HCT116 (cell line): ENCODE measurements at regions not wholly inside any gene's neighbourhood (a gene's known extent, or its start where the extent isn't known, plus 50 kb on each side); places are given as distances from the start of the nearest gene placed in this dataset.

Source experiments
- ATAC-seq: fragments of 200-7000 bp; cut with Tn5 transposase; 2 replicates; pipeline ENCODE4 v1.9.1; 2020; ENCODE audit warnings: mild to moderate bottlenecking, moderate library complexity
- BruUV-seq: library from RNA; stranded (reverse); fragments of 400-500 nt; replicated peaks from 2 replicates; lab custom pipeline; 2021; lab: Mats Ljungman, UMichigan
- CTCF ChIA-PET: fragments of 300-600 bp; sonication (Branson Sonifier 250); formaldehyde crosslinking; loops from one replicate; lab custom pipeline; 2021; ENCODE audit warnings: antibody characterized with exemption; lab: Charles Lee
- POLR2A ChIA-PET: fragments of 300-600, 350-600 bp; sonication (Branson Sonifier 250); formaldehyde crosslinking; loops from one replicate; lab custom pipeline; 2021; ENCODE audit warnings: antibody characterized with exemption; lab: Charles Lee
- RAD21 ChIA-PET, 2 experiments: fragments of 300-600 bp; sonication (Branson Sonifier 250); formaldehyde crosslinking; loops; one replicate each; lab custom pipeline; 2023; ENCODE audit warnings: low total read pairs in 2 of 2; ENCODE audit not compliant: uncharacterized antibody in 2 of 2, unreplicated experiment in 2 of 2, low non-redundant PET in 1 of 2; lab: Charles Lee
- DNase-seq: peaks from one replicate; pipeline ENCODE4 v3.0.0-alpha.2; 2010; ENCODE audit warnings: low read depth, low spot score
- H2AFZ ChIP-seq: fragments of 200-600 bp; shearing (Covaris generic), sonication (generic); 2 replicates; pipeline ENCODE4 v1.6.1; 2017; ENCODE audit warnings: low read depth, mixed run types, mixed read lengths, antibody characterized with exemption, low read length; ENCODE audit not compliant: poor library complexity, severe bottlenecking
- H3K27ac ChIP-seq: 2 replicates; pipeline ENCODE4 v1.5.1; 2012; ENCODE audit warnings: low read depth, low read length
- H3K27me3 ChIP-seq: fragments of 200-600 bp; sonication (generic); 2 replicates; pipeline ENCODE4 v1.6.1; 2016; ENCODE audit warnings: mixed run types, low read length, mixed read lengths; ENCODE audit not compliant: insufficient read depth
- H3K36me3 ChIP-seq, 2 experiments: fragments of 200-500 bp in 1 of 2; fragments of 200-600 bp in 1 of 2; sonication (Bioruptor generic) in 1 of 2; sonication (generic) in 1 of 2; 2 replicates each; pipeline versions ENCODE4 v1.5.1 to v1.6.1; 2014 to 2016; ENCODE audit warnings: low read length in 2 of 2, inconsistent platforms in 1 of 2, mixed read lengths in 1 of 2, mixed run types in 1 of 2; ENCODE audit not compliant: insufficient read depth in 2 of 2, control insufficient read depth in 1 of 2
- H3K4me1 ChIP-seq, 2 experiments: fragments of 200-600 bp in 1 of 2; sonication (generic) in 1 of 2; 2 replicates each; pipeline versions ENCODE4 v1.5.1 to v1.6.1; 2012 to 2017; ENCODE audit warnings: low read length in 2 of 2, inconsistent platforms in 1 of 2, mild to moderate bottlenecking in 1 of 2, mixed read lengths in 1 of 2, mixed run types in 1 of 2, moderate library complexity in 1 of 2; ENCODE audit not compliant: insufficient read depth in 2 of 2, control insufficient read depth in 1 of 2
- H3K4me2 ChIP-seq: fragments of 200-600 bp; sonication (generic); 2 replicates; pipeline ENCODE4 v1.6.1; 2017; ENCODE audit warnings: mixed run types, low read length, mixed read lengths
- H3K4me3 ChIP-seq, 2 experiments: fragments of 200-600 bp in 1 of 2; sonication (generic) in 1 of 2; replicated peaks in 1 of 2; 2 replicates each; pipeline ENCODE4 v1.5.1; 2011 to 2016; ENCODE audit warnings: low read length in 2 of 2, control low read depth in 1 of 2, low read depth in 1 of 2, mild to moderate bottlenecking in 1 of 2, mixed read lengths in 1 of 2, mixed run types in 1 of 2
- H3K79me2 ChIP-seq: fragments of 200-600 bp; sonication (generic); 2 replicates; pipeline ENCODE4 v1.6.1; 2017; ENCODE audit warnings: mild to moderate bottlenecking, mixed run types, low read length, moderate library complexity, mixed read lengths; ENCODE audit not compliant: insufficient read depth
- H3K9ac ChIP-seq: fragments of 200-600 bp; sonication (generic); 2 replicates; pipeline ENCODE4 v1.6.1; 2016; ENCODE audit warnings: low read length, mixed read lengths
- H3K9me2 ChIP-seq: fragments of 200-600 bp; sonication (generic), shearing (Covaris generic); 2 replicates; pipeline ENCODE4 v1.6.1; 2017; ENCODE audit warnings: mixed run types, mild to moderate bottlenecking, moderate library complexity; ENCODE audit not compliant: insufficient read depth
- H3K9me3 ChIP-seq, 2 experiments: fragments of 200-500 bp in 1 of 2; fragments of 200-600 bp in 1 of 2; sonication (Bioruptor generic) in 1 of 2; sonication (generic) in 1 of 2; 2 replicates each; pipeline ENCODE4 v1.6.1; 2014 to 2017; ENCODE audit warnings: low read length in 2 of 2, mixed read lengths in 2 of 2, inconsistent platforms in 1 of 2, low read depth in 1 of 2, mild to moderate bottlenecking in 1 of 2, mixed run types in 1 of 2, moderate library complexity in 1 of 2; ENCODE audit not compliant: control insufficient read depth in 1 of 2, insufficient read depth in 1 of 2
- H4K20me1 ChIP-seq: fragments of 200-600 bp; sonication (generic), shearing (Covaris generic); 2 replicates; pipeline ENCODE4 v1.6.1; 2017; ENCODE audit warnings: mixed run types, mild to moderate bottlenecking, moderate library complexity; ENCODE audit not compliant: insufficient read depth
- ATF3 ChIP-seq: IDR thresholded peaks from 2 replicates; pipeline ENCODE4 v1.6.1; 2012
- CBX3 ChIP-seq: IDR thresholded peaks from 2 replicates; pipeline ENCODE4 v1.6.1; 2012; ENCODE audit warnings: low read depth
- CTCF ChIP-seq, 3 experiments: fragments of 200-600 bp in 1 of 3; sonication (generic) in 1 of 3; IDR thresholded peaks in 2 of 3; conservative IDR thresholded peaks in 1 of 3; 2 replicates each; pipeline ENCODE4 v1.5.1; 2012 to 2017; ENCODE audit warnings: low read depth in 2 of 3, low read length in 2 of 3, antibody characterized with exemption in 1 of 3, borderline replicate concordance in 1 of 3, control low read depth in 1 of 3, mild to moderate bottlenecking in 1 of 3, mixed read lengths in 1 of 3, mixed run types in 1 of 3, moderate library complexity in 1 of 3; ENCODE audit not compliant: insufficient read depth in 1 of 3
- ELF1 ChIP-seq: IDR thresholded peaks from 2 replicates; pipeline ENCODE4 v1.6.1; 2012; ENCODE audit warnings: low read depth, borderline replicate concordance
- EZH2 ChIP-seq: fragments of 200-600 bp; sonication (generic); IDR thresholded peaks from 2 replicates; pipeline ENCODE4 v1.6.1; 2017; ENCODE audit warnings: antibody characterized with exemption, mixed run types
- EZH2phosphoT487 ChIP-seq: fragments of 200-600 bp; IDR thresholded peaks from 2 replicates; pipeline ENCODE4 v1.6.1; 2018; ENCODE audit warnings: antibody characterized with exemption, borderline replicate concordance
- FOSL1 ChIP-seq: IDR thresholded peaks from 2 replicates; pipeline ENCODE4 v1.6.1; 2012; ENCODE audit warnings: low read depth
- JUND ChIP-seq: IDR thresholded peaks from 2 replicates; pipeline ENCODE4 v1.6.1; 2012
- POLR2A ChIP-seq: IDR thresholded peaks from 2 replicates; pipeline ENCODE4 v1.7.0; 2011; ENCODE audit warnings: borderline replicate concordance; ENCODE audit not compliant: insufficient read depth, insufficient read length; ENCODE audit errors: extremely low read depth
- POLR2AphosphoS5 ChIP-seq: IDR thresholded peaks from 2 replicates; pipeline ENCODE4 v1.6.1; 2011; ENCODE audit warnings: mild to moderate bottlenecking, low read depth, low read length, moderate library complexity
- RAD21 ChIP-seq: IDR thresholded peaks from 2 replicates; pipeline ENCODE4 v1.6.1; 2012; ENCODE audit warnings: low read depth, mild to moderate bottlenecking
- REST ChIP-seq: IDR thresholded peaks from 2 replicates; pipeline ENCODE4 v1.6.1; 2012; ENCODE audit warnings: low read depth
- SP1 ChIP-seq: IDR thresholded peaks from 2 replicates; pipeline ENCODE4 v1.6.1; 2012; ENCODE audit warnings: low read depth
- SRF ChIP-seq: IDR thresholded peaks from 2 replicates; pipeline ENCODE4 v1.6.1; 2012; ENCODE audit warnings: low read depth
- TCF7L2 ChIP-seq: IDR thresholded peaks from 2 replicates; pipeline ENCODE4 v1.7.0; 2011; ENCODE audit warnings: borderline replicate concordance, inconsistent platforms; ENCODE audit not compliant: insufficient read depth, insufficient read length; ENCODE audit errors: extremely low read depth
- YY1 ChIP-seq: IDR thresholded peaks from 2 replicates; pipeline ENCODE4 v1.6.1; 2011; ENCODE audit warnings: low read length, low read depth, moderate library complexity, mild to moderate bottlenecking; ENCODE audit not compliant: insufficient replicate concordance; ENCODE audit errors: extremely low read depth
- ZBTB33 ChIP-seq: IDR thresholded peaks from 2 replicates; pipeline ENCODE4 v1.6.1; 2011; ENCODE audit warnings: mild to moderate bottlenecking, low read length, moderate library complexity; ENCODE audit not compliant: insufficient replicate concordance; ENCODE audit errors: extremely low read depth
- ZFX ChIP-seq: fragments of 450-650 bp; IDR thresholded peaks from 2 replicates; pipeline ENCODE4 v1.6.1; 2017
- ZNF274 ChIP-seq: fragments of 200-500 bp; sonication (Bioruptor generic); IDR thresholded peaks from 2 replicates; pipeline ENCODE4 v1.6.1; 2014; ENCODE audit warnings: mild to moderate bottlenecking, low read depth, low read length, inconsistent platforms
- intact Hi-C: fragments of 100-400 bp; cut with micrococcal nuclease; formaldehyde crosslinking; loops from 2 replicates; pipeline ENCODE4 v1.10.0; 2022
- TF ChIP-seq, protein P1 (sequence below): IDR thresholded peaks from 2 replicates; pipeline ENCODE4 v1.6.1; 2012

GRCh38 chr1:217348960-217349664, 281.8 kb downstream of the GPATCH2 start:
- H3K4me3 ChIP-seq, result no peak overlapping the region
- ChIA-PET RAD21 (no interaction called here), CTCF (no interaction called here)
- H3K27ac ChIP-seq, result no peak overlapping the region
- no peak for DNase-seq
- H3K9ac ChIP-seq, result no peak overlapping the region
- no peak for ATAC-seq
- no peak overlapping the region for H2AFZ ChIP-seq
- H3K36me3 ChIP-seq, result no peaks in the 10 kb centered on the region
- TF ChIP-seq POLR2AphosphoS5, result no peak
- no peak for TF ChIP-seq JUND
- no peak for TF ChIP-seq ZNF274
- TF ChIP-seq TCF7L2, result no peak
- no peak for TF ChIP-seq ZFX
- TF ChIP-seq ZBTB33, result no peak
- TF ChIP-seq ELF1, result no peak
- TF ChIP-seq CBX3, result no peak
- no peak for TF ChIP-seq ATF3
- TF ChIP-seq EZH2phosphoT487, result no peak
- no peak for TF ChIP-seq SP1
- TF ChIP-seq, protein P1, sequence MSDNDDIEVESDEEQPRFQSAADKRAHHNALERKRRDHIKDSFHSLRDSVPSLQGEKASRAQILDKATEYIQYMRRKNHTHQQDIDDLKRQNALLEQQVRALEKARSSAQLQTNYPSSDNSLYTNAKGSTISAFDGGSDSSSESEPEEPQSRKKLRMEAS, result no peak
- no peak for TF ChIP-seq SRF
- no peak for TF ChIP-seq YY1
- no peak for TF ChIP-seq CTCF (IDR thresholded peaks at IDR 0.05 in 2 of 3, conservative IDR thresholded peaks at IDR 0.05 in 1 of 3; ENCODE audit: borderline replicate concordance in 1 of 3, insufficient read depth in 1 of 3, low read depth in 2 of 3, low read length in 2 of 3)
- no peak for TF ChIP-seq POLR2A
- TF ChIP-seq REST, result no peak
- no peak for TF ChIP-seq FOSL1
- no peak for TF ChIP-seq RAD21
- TF ChIP-seq EZH2, result no peak
- TF ChIP-seq, all 23 proteins: peak for 0
- H3K9me3 ChIP-seq, result no peaks in the 10 kb centered on the region
- 0 out of 2 replicates have a peak, but pooled peaks cover 3% of the 10 kb centered on the region for H3K27me3 ChIP-seq
- BruUV-seq, result no TSS peak
- H3K9me2 ChIP-seq, result no peaks in the 10 kb centered on the region
- POLR2A ChIA-PET, result no interaction called here
- no peaks in the 10 kb centered on the region for H3K79me2 ChIP-seq
- no peak overlapping the region for H3K4me2 ChIP-seq
- intact Hi-C loops, result no loop called here
- H4K20me1 ChIP-seq, result no peaks in the 10 kb centered on the region
- H3K4me1 ChIP-seq, result no peaks in the 10 kb centered on the region
